Amygdala (tissue), 56 donors: ENCODE measurements at regions not wholly inside any gene's neighbourhood (a gene's known extent, or its start where the extent isn't known, plus 50 kb on each side); places are given as distances from the start of the nearest gene placed in this dataset.
A peak's percentile ranks its signal among the peaks of the same experiment; 100 is the strongest.

ENCODE experiments used
- DNase-seq, 56 donors: peaks; one replicate each; lab custom pipeline; 2025; lab: John Stamatoyannopoulos, UW

GRCh38 chr13:59493436-59493965 is 670.2 kb downstream of the DIAPH3 start:
- no peak for DNase-seq

GRCh38 chr13:59494151-59494550 is 669.6 kb downstream of the DIAPH3 start:
- DNase-seq = no peak

GRCh38 chr13:59494560-59494970 is 669.2 kb downstream of the DIAPH3 start:
- no peak for DNase-seq

- DNase-seq = no peak
Observed at GRCh38 chr13:59495299-59495698, 668.4 kb downstream of the DIAPH3 start.

GRCh38 chr13:59495936-59496512 is 667.7 kb downstream of the DIAPH3 start:
- no peak for DNase-seq

DNA sequence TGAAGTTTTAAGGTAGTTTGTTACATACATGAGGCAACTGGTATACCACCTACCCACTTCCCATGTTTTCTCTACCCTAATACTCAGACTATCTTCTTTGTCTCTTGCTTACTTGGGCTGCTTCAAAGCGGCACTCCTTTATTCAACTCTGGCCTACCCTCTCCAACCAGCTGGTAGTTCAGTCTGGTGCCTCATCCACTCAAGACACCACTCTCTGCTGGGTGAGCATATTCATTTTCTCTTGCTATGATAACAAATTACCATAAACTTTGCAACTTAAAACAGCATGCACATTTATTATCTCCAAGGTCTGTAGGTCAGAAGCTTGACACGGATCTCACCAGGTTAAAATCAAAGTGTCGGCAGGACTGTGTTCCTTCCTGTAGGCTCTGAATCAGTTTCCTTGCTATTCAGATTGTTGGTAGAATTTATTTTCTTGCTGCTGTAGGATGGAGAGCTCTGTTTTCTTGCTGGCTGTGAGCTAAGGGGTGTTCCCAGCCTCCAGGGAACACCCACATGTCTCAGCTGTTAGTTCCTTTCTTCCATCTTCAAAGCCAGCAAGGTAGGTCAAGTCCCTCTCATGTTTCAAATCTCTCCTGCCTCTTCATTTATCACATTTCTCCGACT is 666.0 kb downstream of the DIAPH3 start:
- DNase-seq = no peak

DNA sequence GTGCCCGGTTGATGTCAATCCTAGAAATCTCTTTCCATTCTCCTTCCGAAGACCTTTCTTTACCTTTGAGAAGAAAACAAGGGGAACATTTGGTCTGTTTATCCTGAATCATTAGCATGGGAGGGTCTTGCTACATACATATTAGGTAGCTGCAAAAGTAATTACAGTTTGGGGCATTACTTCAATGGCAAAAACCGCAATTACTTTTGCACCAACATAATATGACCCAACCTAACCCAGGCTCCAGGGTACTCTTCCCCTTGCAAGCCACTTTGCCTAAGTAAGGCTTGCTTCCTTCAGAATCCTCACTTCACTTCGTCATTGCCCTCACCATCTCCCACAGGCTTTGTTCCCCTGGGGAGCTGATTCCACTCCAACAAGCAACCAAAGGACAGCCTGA is 662.7 kb downstream of the DIAPH3 start:
- DNase-seq = no peak

DNA sequence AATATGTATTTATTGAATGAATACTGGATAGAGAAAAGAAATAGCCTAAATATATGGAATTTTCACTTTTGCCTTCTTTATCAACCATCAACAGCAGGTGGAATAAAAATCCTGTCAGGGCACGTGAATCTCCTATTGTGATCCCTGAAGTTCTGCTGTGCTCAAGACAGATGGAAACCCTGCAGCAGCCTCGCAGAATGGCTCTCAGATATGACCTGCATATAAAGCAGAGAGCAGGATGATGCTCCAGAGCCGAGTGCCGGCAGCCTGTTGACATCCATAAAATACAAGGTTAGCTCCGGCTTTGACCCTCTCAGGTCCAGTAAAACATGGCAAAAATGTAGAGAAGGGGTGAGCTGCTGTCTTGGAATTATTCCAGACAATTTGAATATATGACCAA is 659.3 kb downstream of the DIAPH3 start:
- DNase-seq = no peak

DNA sequence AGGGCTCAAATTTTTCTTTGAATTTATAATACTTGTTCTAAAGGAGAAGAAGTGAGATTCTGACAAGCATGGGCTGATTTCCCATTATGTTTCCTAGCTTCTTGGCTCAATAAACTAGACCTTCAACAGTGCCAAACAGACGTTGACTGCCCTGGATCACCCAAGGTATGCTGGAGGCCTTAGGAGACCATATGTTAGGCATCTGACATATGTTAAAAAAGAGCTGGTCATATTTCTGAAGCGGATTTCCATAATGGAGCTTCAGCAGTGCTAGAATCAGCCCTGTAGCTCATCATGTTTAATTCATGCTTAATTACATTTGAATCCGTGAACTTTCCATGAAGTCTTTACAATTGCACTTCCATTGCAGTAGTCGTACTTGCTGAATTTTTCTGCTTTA is 653.3 kb downstream of the DIAPH3 start:
- no peak for DNase-seq

- no peak for DNase-seq
Observed at GRCh38 chr13:59513686-59514085, 650.0 kb downstream of the DIAPH3 start.

DNA sequence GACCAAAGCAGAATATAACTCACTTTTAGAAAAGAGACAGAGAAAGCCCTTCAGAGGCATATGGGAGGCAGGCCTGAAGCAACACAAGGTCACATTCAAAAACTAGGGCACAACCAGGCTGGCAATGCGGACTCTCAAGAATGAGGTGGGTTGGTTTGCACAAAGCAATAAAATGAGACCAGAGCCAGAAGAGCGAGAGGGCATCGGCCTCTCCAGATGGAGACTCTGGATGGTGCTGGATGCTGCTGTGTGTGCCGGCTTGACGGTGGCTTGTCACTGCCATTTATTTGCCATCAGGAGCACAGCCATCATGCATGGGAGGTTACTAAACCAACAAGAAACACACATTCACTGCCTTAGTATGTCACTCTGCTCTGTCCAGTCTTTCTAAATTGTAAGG is 649.4 kb downstream of the DIAPH3 start:
- DNase-seq = no peak

- DNase-seq = no peak
Observed at GRCh38 chr13:59519819-59520218, 643.9 kb downstream of the DIAPH3 start.

GRCh38 chr13:59521549-59521948 is 642.2 kb downstream of the DIAPH3 start:
- no peak for DNase-seq

DNA sequence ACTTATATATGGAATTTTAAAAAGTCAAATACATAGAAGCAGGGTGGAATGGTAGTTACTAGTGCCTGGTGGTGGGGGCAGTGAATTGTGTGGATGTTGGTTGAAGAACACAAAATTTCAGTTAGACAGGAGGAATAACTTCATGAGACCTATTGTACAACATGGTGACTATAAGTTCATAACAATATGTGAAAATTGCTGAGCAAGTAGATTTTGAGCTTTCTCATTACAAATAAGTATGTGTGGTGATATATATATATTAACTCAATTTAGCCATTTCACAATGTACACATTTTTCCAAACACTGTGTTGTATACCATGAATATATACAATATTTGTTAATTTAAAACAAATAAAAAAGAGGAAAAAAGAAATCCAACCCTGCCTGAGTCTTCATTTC is 641.1 kb downstream of the DIAPH3 start:
- DNase-seq = no peak

DNA sequence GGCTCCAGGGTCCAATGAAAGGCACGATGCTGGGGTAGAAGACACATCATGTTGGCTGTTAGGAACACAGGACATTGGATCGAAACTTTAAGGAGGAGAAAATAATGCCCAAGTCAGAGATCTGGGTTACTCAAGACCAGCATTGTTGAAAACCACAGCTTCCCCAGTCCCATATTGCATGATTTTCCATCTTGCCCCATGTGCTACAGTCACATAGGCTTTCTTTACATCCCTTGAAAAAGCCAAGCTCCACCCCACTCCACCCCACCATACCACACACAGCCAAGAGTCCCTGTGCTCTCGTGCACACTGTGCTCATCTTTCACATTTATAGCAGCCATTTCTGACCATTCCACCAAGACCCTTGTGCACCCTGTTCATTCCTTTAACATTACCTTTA is 636.2 kb downstream of the DIAPH3 start:
- no peak for DNase-seq

DNA sequence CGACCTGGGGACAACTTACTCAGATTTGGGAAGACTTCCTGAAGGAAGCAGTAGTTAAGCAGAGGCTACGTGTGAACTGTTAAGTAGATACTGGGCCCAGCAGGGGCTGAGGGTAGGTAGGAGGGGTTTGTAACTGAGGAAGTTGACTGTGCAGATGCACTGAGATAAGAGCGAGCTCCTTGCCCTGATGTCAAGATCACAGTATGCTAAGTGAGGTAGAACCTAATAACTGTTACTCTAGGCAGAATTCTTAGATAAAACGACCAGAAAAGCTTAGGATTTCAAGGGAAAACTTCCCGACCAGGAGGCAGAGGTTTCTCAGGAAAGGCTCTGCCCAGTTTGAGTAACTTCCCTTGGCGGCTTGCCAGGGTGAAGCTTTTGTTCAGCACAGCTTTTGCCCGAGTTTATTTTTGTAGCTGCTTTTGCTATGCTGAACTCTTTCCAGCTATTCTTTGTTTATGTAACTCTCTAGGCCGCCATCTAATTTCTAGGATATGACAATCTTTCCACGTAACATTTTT is 632.1 kb downstream of the DIAPH3 start:
- DNase-seq = peak in 44 of 56 donors; percentile 3 to 64 (median 32)

DNA sequence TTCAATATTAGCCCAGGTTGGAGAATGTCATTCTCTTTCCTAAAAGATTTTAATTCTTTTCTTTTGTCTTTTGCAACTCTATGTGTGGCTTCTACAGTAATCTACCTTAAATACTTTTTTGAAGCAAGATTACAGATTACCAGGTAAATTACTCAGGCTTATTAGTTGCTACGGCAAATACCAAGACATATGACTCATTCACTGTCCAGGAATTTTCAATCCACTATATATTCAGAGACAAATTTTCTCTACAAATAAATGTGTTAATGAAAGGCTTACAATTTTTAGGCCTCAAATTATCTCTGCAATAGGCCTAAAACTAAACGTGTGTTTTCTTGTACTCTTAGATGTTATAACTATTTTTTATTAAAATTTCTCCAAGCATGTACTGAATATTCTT is 631.3 kb downstream of the DIAPH3 start:
- DNase-seq = no peak

GRCh38 chr13:59533561-59534555 is 629.9 kb downstream of the DIAPH3 start:
- no peak for DNase-seq

DNA sequence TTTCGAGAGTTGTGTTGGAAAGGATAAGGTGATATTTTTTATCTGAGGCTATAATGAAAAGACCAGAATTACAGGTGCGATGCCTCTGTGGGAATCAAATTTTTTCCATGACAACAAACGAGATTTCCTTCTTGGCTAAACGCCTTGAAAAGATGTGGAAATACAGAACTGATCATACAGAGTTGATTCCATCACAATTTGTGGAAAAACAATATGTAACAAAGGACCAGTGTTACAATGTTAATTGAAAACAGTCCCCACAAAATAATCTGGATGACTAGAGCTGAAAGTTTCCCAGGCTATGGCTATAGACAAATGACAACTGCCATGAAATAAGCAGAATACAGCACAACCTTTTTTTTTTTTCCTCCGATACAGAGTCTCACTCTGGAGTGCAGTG is 628.9 kb downstream of the DIAPH3 start:
- DNase-seq = no peak

- DNase-seq = no peak
Observed at GRCh38 chr13:59537500-59537899, 626.2 kb downstream of the DIAPH3 start.

DNA sequence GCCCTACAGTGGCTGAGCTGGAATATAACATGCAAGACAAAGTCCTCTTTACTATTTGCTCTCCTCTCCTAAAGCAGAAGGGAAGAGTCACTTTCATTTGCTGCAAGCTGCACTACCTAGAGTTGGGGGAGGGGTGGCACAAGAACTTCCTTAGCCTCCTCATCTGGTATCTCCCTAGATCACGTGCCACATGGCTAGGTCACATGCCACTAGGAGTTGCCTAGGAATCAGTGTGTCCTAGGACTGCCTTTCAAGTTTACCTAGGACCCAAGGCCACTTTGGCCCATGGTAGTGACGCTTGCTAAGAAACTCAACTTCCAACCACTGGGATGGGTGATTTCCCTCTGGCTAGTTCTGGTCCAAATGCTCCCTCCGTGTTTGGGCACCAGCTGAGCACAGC is 625.2 kb downstream of the DIAPH3 start:
- DNase-seq = no peak
